Fibroblast of villous mesenchyme (primary cell): ENCODE measurements at regions not wholly inside any gene's neighbourhood (a gene's known extent, or its start where the extent isn't known, plus 50 kb on each side); places are given as distances from the start of the nearest gene placed in this dataset.

Experiments
- DNase-seq: peaks from one replicate; pipeline ENCODE4 v3.0.0-alpha.2; 2010; ENCODE audit warnings: low read depth
- H3K4me3 ChIP-seq: 2 replicates; pipeline ENCODE4 v1.5.1; 2011; ENCODE audit warnings: low read depth, mild to moderate bottlenecking, low read length
- TF ChIP-seq, protein P1 (sequence below): IDR thresholded peaks from 2 replicates; pipeline ENCODE4 v1.5.1; 2012; ENCODE audit warnings: low read depth, mild to moderate bottlenecking, low read length; ENCODE audit not compliant: insufficient read depth

DNA sequence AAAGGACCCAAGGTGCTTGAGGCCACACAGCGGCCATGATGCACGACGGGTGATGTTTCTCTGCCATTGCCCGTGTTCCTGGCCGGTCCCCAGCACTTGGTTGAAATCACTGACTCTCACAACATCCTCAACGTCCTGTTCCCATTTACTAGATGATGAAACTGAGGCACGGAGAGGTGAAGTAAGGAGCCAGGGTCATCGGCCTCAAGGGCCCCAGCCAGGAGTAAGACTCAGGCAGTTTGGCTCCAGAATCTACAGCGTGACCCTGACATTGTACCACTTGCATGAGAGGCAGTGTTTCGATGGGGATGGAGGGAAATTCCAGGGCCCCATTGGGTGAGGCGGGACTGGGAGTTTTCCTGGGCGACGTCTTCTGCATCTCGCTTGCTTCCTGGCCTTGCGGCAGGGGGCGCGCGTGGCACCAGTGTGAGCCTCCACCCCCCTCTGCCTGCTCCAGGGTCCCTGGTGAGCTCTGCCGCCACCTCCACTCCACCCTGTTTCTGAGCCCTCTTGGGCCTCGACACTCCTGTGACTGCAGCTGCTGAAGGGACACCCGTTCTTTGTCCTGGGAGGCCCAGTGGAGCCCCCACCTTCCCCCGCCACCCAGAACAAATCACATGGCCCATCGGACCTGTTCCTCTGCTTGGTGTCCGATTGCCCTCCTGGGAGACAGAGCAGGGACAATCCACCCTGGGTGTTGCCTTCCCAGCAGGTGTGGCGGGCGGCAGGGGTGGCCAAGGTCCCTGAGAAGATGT is 133.0 kb upstream of the GSE1 start:
- TF ChIP-seq, protein P1, sequence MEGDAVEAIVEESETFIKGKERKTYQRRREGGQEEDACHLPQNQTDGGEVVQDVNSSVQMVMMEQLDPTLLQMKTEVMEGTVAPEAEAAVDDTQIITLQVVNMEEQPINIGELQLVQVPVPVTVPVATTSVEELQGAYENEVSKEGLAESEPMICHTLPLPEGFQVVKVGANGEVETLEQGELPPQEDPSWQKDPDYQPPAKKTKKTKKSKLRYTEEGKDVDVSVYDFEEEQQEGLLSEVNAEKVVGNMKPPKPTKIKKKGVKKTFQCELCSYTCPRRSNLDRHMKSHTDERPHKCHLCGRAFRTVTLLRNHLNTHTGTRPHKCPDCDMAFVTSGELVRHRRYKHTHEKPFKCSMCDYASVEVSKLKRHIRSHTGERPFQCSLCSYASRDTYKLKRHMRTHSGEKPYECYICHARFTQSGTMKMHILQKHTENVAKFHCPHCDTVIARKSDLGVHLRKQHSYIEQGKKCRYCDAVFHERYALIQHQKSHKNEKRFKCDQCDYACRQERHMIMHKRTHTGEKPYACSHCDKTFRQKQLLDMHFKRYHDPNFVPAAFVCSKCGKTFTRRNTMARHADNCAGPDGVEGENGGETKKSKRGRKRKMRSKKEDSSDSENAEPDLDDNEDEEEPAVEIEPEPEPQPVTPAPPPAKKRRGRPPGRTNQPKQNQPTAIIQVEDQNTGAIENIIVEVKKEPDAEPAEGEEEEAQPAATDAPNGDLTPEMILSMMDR = no peak
- no peak for DNase-seq
- H3K4me3 ChIP-seq = no peak overlapping the region

GRCh38 chr16:85480727-85481101 is 132.4 kb upstream of the GSE1 start:
- TF ChIP-seq, protein P1 = no peak
- no peak for DNase-seq
- H3K4me3 ChIP-seq = no peak overlapping the region

DNA sequence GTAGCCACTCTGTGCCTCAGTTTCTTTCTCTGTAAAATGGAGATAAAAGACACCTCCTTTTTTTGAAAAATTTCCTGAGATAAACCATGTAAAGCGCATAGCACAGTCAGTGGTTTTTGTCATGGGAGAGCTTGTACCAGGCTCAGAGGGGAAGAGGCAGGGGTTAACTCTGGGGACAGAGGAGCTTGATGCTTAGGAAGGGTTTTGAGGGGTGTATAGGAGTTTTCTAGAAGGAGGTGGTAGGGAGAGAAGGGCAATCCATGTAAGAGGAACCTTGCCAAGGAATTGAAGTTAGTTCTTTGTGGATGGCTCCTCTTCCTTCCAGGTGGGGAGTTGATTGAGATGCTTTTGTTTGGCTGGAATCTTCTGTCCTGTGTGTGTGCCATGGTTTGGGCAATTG is 131.9 kb upstream of the GSE1 start:
- H3K4me3 ChIP-seq = no peak overlapping the region
- no peak for DNase-seq
- TF ChIP-seq, protein P1 = no peak

GRCh38 chr16:85481738-85482137 is 131.4 kb upstream of the GSE1 start:
- no peak for DNase-seq
- TF ChIP-seq, protein P1 = no peak

DNA sequence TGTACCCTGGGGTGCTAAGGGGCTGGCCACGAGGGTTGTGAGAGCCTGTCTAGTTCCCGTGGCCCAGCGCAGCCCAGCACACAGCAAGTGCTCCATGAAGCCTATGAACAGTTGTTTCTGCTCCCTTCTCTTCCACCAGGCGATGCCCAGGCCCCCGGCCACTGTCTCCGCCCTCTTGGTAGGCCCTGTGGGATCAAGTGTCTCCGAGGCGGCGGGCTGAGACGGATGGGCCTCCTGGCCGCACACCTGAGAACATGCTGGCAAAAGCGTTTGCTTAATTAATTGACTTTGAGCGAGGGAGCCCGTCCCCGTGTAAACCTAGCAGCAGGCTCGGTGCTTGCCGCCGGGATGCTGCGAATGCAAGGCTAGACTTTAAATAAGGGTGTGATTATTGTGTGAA is 129.7 kb upstream of the GSE1 start:
- TF ChIP-seq, protein P1 = no peak
- no peak overlapping the region for H3K4me3 ChIP-seq
- no peak for DNase-seq

More at GRCh38 chr16:85481738-85482137, 131.4 kb upstream of the GSE1 start:
- no peak overlapping the region for H3K4me3 ChIP-seq

GRCh38 chr16:85484347-85485300 is 128.5 kb upstream of the GSE1 start:
- no peak overlapping the region for H3K4me3 ChIP-seq
- TF ChIP-seq, protein P1 = no peak
- DNase-seq = no peak
